LNCAP (cell line): ENCODE measurements at regions not wholly inside any gene's neighbourhood (a gene's known extent, or its start where the extent isn't known, plus 50 kb on each side); places are given as distances from the start of the nearest gene placed in this dataset.

Experiments used
- CTCF ChIP-seq: fragments of 450-650 bp; IDR thresholded peaks from 2 replicates; pipeline ENCODE4 v1.5.1; 2017; ENCODE audit warnings: mild to moderate bottlenecking

- no peak for TF ChIP-seq CTCF
These were observed 766.3 kb upstream of the RAG2 start for GRCh38 chr11:37364246-37364839.

- TF ChIP-seq CTCF: no peak
These were observed 755.2 kb upstream of the RAG2 start for GRCh38 chr11:37353192-37353591.

- TF ChIP-seq CTCF: no peak
These were observed 754.4 kb upstream of the RAG2 start for GRCh38 chr11:37352485-37352884.

GRCh38 chr11:37343290-37343689, 745.3 kb upstream of the RAG2 start:
- no peak for TF ChIP-seq CTCF

DNA sequence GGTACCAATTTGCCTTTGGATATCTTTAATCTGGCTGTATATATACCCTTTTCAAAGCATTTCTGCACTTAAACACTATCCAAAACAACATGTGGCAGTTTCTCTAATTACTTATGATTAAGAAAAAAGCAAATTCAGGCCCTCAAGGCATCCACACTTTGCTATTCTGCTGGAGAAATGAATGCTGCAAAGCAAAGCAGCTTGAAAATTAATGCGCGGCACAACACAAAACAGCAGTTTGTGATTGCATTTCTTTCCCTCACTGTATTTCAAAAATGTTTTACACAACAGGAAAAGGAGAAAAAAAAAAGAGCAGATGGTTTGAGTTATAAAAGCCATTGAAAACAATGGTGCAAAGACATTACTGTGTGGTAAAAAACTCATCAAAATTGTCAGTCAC, 738.4 kb upstream of the RAG2 start:
- no peak for TF ChIP-seq CTCF

DNA sequence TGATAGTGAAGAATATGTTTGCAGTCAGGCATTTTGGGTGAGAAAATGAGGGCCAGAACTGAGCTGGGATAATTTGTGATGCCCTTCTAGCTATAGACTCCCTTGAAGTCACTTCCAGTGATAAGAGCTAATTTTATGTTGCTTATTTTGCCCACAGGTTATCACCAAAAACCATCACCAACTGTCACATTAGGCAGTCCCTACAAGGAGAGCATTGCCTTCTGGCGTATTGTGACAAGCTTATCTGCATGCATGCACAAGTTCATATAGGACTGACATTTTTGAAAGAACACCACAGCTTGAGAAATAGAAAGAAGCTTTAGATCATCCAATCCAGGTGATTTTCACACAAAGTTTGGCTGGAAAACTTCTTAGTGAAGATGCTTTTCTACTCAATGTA, 735.3 kb upstream of the RAG2 start:
- no peak for TF ChIP-seq CTCF

DNA sequence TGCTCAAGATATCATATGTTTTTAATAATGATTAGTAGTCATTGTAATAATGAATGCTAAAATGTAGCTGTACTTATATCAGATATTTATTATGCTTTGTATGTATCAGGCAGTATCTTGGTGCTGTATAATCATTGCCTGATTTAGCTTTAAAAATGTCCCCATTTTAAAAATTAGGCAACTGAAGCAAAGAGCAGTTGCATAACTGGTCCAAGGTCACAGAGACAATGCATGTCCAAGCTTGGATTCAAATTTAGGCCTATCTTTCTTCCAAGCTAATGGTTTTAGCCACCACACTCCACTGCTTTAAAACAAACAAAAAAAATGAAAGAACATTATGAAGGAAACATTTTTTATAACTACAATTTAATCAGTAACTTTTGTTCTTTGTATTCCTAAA, 725.8 kb upstream of the RAG2 start:
- TF ChIP-seq CTCF: no peak
